ENCODE measurements at regions not wholly inside any gene's neighbourhood (a gene's known extent, or its start where the extent isn't known, plus 50 kb on each side); places are given as distances from the start of the nearest gene placed in this dataset.

DNA sequence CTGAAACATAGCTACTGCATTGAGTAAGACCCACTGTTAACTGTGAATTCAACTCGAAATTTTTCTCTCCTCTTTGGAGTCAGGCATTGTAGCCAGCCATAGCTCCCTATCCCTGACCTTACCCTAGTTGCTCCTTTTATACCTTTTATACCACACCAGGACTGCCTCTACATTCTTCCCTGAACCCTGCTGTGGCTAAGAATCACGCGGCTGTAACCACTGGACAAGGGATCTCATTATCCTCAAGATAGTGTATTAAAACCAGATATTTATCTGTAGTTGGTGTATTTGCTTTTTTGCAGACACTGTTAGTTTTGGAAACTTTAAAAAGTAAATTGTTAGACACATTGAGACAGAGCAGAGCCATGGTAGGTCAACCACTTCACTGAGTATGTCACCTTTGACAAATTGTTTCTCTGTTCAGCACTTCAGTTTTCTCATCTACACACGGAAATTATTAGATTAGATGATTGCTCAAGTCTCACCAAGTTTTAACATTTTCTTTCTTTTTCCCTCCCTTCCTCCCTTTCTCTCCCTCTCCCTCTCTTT is 136.5 kb upstream of the PRNP start:
- H3K9me3 ChIP-seq (ENCODE audit: control insufficient read depth, low read depth, low read length) = no peaks in the 10 kb centered on the region
- H2AK5ac ChIP-seq (ENCODE audit: insufficient read length, low read length) = no peak overlapping the region
- Mint-ChIP-seq H3K9me3 (no peaks in the 10 kb centered on the region), H3K27ac (0 out of 7 replicates have a peak overlapping the region, but pooled peaks of 1 of the 3 experiments have one; percentile 30), H3K4me1 (peaks cover 25 to 27% of the 10 kb centered on the region in 2 experiments), H3K4me3 (no peak overlapping the region), H3K36me3 (ENCODE audit: insufficient read depth in 1 of 3, low read depth in 3 of 3) (0 out of 7 replicates have a peak, but pooled peaks cover 0 to 4% (median 0%) of the 10 kb centered on the region in 3 experiments), H3K27me3 (ENCODE audit: low read depth) (0 out of 2 replicates have a peak, but pooled peaks cover 2% of the 10 kb centered on the region)
- TF ChIP-seq, protein P1, sequence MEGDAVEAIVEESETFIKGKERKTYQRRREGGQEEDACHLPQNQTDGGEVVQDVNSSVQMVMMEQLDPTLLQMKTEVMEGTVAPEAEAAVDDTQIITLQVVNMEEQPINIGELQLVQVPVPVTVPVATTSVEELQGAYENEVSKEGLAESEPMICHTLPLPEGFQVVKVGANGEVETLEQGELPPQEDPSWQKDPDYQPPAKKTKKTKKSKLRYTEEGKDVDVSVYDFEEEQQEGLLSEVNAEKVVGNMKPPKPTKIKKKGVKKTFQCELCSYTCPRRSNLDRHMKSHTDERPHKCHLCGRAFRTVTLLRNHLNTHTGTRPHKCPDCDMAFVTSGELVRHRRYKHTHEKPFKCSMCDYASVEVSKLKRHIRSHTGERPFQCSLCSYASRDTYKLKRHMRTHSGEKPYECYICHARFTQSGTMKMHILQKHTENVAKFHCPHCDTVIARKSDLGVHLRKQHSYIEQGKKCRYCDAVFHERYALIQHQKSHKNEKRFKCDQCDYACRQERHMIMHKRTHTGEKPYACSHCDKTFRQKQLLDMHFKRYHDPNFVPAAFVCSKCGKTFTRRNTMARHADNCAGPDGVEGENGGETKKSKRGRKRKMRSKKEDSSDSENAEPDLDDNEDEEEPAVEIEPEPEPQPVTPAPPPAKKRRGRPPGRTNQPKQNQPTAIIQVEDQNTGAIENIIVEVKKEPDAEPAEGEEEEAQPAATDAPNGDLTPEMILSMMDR (conservative IDR thresholded peaks at IDR 0.05) = no peak
- no peak overlapping the region for H3K27ac ChIP-seq (ENCODE audit: insufficient read length, low read depth, low read length)
- no peak overlapping the region for H4K8ac ChIP-seq (replicated peaks; ENCODE audit: insufficient read length, low read depth, low read length)
- H3K56ac ChIP-seq (ENCODE audit: insufficient read length, low read depth, low read length) = no peak overlapping the region
- H3K4me2 ChIP-seq (ENCODE audit: insufficient read depth, insufficient read length, low read length) = no peak overlapping the region
- no peak overlapping the region for H4K5ac ChIP-seq (ENCODE audit: insufficient read length, low read depth, low read length)
- H3K79me2 ChIP-seq (ENCODE audit: insufficient read depth, low read length) = no peaks in the 10 kb centered on the region
- DNase-seq = no peak
- H3K18ac ChIP-seq (ENCODE audit: insufficient read length, low read depth, low read length) = no peak overlapping the region
- no peak overlapping the region for H3T11ph ChIP-seq (ENCODE audit: low read length)
- no CpG with 5 or more reads among the region's 4 CpGs for WGBS (ENCODE audit: extremely low coverage, insufficient read length, low lambda C conversion rate)
- H2AFZ ChIP-seq (ENCODE audit: low read length) = no peak overlapping the region
- H2BK120ac ChIP-seq (ENCODE audit: low read depth, low read length, poor library complexity, severe bottlenecking) = no peak overlapping the region
- no peak overlapping the region for H3K14ac ChIP-seq (ENCODE audit: insufficient read depth, low read length)
- H2BK15ac ChIP-seq (ENCODE audit: low read depth, low read length) = no peak overlapping the region
- no peak overlapping the region for H4K91ac ChIP-seq (ENCODE audit: insufficient read length, low read depth, low read length)
- H3K27me3 ChIP-seq (ENCODE audit: insufficient read depth, low read length) = no peaks in the 10 kb centered on the region
- H2BK5ac ChIP-seq (ENCODE audit: insufficient read length, low read length) = no peak overlapping the region
- no peak overlapping the region for H2BK12ac ChIP-seq (ENCODE audit: insufficient read length, low read depth, low read length)
- peaks cover 4% of the 10 kb centered on the region; the same call in 1 of the 2 replicates for H3K4me1 ChIP-seq (ENCODE audit: insufficient read depth, low read length)
- no peaks in the 10 kb centered on the region for H3K23me2 ChIP-seq (ENCODE audit: insufficient read length, low read depth, low read length, poor library complexity, severe bottlenecking)
- no peak overlapping the region for H2BK20ac ChIP-seq (ENCODE audit: low read depth, low read length, poor library complexity, severe bottlenecking)
- H3K23ac ChIP-seq (ENCODE audit: insufficient read length, low read depth, low read length) = no peak overlapping the region
- no peak overlapping the region for H3K4ac ChIP-seq (ENCODE audit: low read depth, low read length)
- no peaks in the 10 kb centered on the region for H4K20me1 ChIP-seq (ENCODE audit: control insufficient read depth, insufficient read depth, insufficient read length)
- no peak overlapping the region for H3K9ac ChIP-seq (ENCODE audit: extremely low read depth, insufficient read length, low read length)
- H3K79me1 ChIP-seq (ENCODE audit: insufficient read depth, low read depth, low read length, poor library complexity, severe bottlenecking) = no peaks in the 10 kb centered on the region

Data from H9 (cell line).